Stimulated activated naive CD4-positive, alpha-beta T cell (primary cell): ENCODE measurements at regions not wholly inside any gene's neighbourhood (a gene's known extent, or its start where the extent isn't known, plus 50 kb on each side); places are given as distances from the start of the nearest gene placed in this dataset.
"Not testable (repeated sequence)": the region's sequence is repeated elsewhere in the genome, so short reads cannot be mapped to it uniquely, and the experiment has no call there.

Experiments used
- DNase-seq, 6 experiments: peaks; one replicate each; lab custom pipeline; 2025; lab: John Stamatoyannopoulos, UW

DNA sequence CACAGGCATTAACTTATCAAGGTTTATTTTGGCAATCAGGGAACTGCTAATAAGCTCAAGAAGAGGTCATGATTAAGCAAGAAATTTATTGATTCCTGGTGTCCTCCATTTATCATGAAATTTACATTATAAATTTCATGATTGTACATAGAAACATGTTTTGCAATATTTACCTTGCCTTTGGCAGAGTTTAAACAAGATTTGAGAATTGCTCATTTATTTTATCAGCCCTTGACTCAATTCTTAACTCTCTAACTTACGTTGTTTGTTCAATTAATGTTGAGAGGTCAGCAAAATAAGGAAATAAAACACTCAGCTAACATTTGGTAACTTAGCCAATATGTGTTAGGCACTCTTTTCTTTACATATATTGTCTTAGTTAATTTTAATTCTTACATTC lies 286.6 kb downstream of the SLC7A11 start:
- no peak for DNase-seq

GRCh38 chr4:137952116-137952515 lies 290.0 kb downstream of the SLC7A11 start:
- DNase-seq: no peak

GRCh38 chr4:137950286-137950685 lies 291.9 kb downstream of the SLC7A11 start:
- DNase-seq: no peak

- no peak for DNase-seq
Observed at GRCh38 chr4:137949746-137950145, 292.4 kb downstream of the SLC7A11 start.

DNA sequence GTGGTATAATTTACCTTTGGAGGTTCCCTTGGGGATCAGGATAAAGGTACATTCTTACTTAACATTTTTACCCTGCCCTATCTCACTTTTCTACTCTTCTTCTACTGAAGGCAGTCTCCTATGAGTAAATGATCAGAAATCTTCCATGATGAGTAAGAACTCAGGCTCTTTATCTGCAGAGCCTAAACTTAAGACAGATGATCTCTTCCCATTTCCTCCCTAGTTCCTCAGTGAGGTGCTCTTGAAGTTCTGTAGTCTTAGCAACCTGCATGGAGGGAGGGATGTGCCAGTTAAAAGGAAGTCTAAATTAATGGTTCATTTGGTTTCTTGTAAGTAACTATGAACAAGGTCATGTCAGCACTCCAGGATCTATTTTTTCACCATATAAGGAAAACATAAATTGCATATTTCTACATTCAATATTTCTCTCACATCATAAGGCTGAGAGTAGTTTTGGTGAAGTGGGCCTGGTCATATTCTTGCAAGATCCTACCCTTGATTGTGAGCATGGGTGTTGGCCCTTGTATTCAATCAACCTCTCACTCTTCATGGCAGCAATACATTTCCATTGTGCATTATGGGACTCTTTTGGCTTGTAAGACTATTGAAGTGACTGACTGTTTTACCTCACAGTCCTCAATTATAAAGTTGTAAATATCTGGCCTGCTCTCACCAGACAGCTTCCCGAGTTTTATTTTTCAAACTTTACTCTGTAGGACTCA lies 295.5 kb downstream of the SLC7A11 start:
- DNase-seq: no peak

GRCh38 chr4:137942815-137943214 lies 299.3 kb downstream of the SLC7A11 start:
- DNase-seq: not testable (repeated sequence)

- DNase-seq: not testable (repeated sequence)
Observed at GRCh38 chr4:137942015-137942515, 300.1 kb downstream of the SLC7A11 start.

- DNase-seq: no peak
Observed at GRCh38 chr4:137934911-137935310, 307.2 kb downstream of the SLC7A11 start.

DNA sequence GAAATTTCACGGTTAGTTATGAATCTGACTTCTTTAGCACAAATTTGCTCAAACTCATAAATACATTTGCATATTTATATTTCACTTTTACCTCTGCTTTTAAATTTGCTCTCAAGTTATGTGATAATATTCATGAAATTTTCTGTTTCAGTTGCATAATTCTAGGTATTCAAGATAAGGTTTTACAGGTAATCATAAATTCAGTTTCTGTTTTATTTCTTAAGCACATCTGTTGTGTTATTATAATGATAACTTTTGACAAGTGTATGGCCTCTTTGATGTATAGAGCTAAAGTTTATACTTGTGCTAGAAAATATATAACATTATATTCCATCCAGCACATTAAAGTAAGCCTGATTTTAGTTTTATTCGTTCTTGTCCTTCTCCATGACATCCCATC lies 308.1 kb downstream of the SLC7A11 start:
- DNase-seq: no peak

DNA sequence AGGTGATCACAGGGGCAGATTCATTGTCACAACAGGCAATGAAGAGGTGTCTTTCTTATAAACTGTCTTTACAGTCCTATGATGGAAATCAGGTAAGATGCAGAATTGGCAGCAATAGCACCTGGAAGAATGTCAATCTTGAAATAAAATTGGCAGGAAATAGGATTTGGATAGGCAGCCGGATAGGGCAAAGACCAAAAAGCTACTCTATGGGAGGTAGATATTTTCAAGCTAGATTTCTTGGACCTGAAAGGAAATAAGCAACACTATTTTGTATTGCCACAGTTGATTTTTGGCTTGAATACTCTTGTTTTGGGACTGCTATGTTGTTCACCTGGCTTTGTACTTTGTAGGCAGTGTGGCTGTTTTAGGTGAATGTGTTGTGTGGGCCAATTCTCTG lies 314.2 kb downstream of the SLC7A11 start:
- DNase-seq: no peak

GRCh38 chr4:137923494-137923893 lies 318.7 kb downstream of the SLC7A11 start:
- DNase-seq: no peak

DNA sequence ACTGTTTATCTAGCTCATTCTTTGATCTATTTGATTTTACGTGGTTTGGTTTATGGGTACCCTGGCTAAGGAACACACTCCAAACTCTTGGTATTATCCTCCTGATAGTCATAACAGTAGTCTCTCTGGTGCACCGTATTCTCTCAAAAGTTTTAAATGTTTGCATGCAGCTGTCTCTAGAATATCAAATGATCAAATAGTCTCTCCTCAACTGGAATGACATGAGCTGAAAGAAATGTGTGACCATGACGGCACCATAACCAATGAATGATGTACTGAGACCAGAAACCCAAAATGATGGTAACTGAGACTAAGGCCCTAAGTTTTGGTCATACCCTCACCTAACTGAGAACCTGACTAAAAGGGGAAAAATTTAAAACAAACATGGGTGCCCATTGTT lies 319.4 kb downstream of the SLC7A11 start:
- no peak for DNase-seq

DNA sequence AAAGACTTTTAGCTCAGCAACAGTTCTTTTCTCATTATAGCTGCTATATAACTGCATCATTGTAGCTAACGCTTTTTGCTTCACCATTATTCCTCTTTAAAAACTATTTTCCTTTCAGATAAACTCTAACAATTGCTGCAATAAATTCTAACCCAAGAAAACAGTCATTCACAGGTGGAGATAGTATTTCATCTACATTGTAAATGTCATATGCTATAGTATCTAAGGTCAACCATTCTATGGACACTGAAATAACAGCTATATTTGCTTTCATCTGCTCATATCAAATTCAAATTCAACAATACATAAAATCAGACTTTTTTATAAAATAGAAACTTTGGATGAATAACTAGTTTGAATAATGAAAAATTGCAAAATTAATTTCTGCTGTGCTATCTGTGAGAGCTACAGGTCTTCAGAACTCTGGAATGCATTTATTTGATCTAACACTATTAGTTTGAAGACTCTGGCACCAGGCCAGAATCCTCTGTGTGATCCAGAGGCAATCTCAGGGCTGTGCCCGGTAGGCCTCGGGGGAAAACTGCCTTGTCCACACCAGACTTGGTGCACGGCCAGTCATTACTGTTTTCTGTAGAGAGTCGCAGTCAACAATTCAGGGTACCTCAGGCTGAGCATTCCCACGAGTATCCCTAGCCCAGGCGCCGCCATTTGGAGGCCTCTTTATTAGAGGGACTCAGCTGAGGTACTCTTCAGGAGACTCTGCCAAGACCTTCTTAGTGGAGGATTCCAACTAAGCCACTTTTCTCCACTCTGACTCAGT lies 332.4 kb downstream of the SLC7A11 start:
- DNase-seq: no peak

GRCh38 chr4:137905930-137906329 lies 336.2 kb downstream of the SLC7A11 start:
- no peak for DNase-seq

DNA sequence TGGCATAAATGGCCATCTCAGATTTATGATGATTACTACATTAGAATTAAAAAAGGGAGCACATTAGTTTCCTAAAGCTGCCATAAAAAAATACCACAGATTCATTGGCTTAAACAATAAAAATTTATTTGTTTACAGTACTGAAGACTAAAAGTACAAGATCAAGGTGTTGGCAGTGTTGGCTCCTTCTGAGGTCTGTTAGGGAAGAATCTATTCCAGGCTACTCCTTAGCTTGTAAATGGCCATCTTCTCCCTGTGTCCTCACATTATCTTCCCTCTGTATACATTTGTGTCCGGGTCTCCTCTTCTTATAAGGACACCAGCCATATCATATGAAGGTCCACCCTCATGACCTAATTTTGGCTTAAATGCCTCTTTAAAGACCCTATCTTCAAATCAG lies 341.0 kb downstream of the SLC7A11 start:
- DNase-seq: no peak

GRCh38 chr4:137896221-137896737 lies 345.9 kb downstream of the SLC7A11 start:
- no peak for DNase-seq

DNA sequence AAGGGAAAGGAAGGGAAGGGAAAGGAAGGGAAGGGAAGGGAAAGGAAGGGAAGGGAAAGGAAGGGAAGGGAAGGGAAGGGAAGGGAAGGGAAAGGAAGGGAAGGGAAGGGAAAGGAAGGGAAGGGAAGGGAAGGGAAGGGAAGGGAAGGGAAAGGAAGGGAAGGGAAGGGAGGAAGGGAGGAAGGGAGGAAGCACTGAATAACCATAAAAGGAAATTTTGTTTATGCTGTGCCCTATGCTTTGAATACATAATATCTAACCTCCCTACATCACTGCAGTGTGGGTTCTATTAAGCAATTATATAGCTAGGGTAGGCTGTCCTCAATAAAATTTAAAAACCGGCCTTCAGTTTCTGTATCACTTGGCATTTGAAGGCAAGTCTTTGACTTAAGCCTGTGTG lies 346.6 kb downstream of the SLC7A11 start:
- not testable (repeated sequence) for DNase-seq

GRCh38 chr4:137892134-137892533 lies 350.0 kb downstream of the SLC7A11 start:
- DNase-seq: no peak

DNA sequence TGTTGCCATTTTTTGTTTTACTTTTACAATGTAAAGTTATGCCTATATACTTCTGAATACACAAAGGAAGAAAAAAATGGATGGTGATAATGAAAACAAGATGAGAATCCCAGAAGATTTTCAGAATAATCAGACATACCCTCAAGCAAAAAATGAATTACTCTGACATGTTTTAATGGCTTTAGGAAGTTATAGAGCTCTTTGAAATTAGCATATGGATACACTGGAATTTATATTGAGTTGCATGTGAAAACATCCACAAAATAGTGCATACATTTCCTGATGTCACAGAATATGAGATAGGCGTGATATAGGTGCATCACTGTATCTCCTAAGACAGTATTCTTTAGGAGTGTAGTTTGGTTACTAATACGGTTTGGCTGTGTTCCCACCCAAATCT lies 351.3 kb downstream of the SLC7A11 start:
- DNase-seq: no peak

GRCh38 chr4:137881641-137882040 lies 349.3 kb upstream of the PCDH18 start:
- no peak for DNase-seq

GRCh38 chr4:137868067-137868466 lies 335.8 kb upstream of the PCDH18 start:
- not testable (repeated sequence) for DNase-seq

DNA sequence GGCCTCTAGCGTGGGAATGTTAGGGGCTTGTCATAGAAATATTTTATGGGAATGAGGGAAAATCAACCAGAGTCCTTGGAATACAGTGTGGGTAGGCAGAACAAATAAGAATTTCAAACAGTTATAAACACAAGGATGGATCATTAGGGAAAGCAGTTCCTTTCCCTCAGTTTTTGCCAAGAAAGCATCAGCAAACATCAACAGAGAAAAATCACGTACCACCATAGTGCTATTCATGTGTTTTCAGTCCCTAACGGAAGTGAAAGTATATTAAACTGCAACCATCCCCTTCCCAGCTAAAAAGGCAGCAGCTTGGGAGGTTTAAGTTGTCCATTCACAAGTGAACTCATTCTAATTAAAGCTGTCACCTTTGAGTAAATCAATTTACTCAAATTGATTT lies 334.4 kb upstream of the PCDH18 start:
- DNase-seq: no peak

- DNase-seq: no peak
Observed at GRCh38 chr4:137861682-137862081, 329.4 kb upstream of the PCDH18 start.
